Inflammatory macrophage (primary cell): ENCODE measurements at regions not wholly inside any gene's neighbourhood (a gene's known extent, or its start where the extent isn't known, plus 50 kb on each side); places are given as distances from the start of the nearest gene placed in this dataset.

Experiments
- DNase-seq, 2 donors: peaks; one replicate each; pipeline ENCODE4 v3.0.0-alpha.2; 2020 to 2022

- DNase-seq = peak in 1 of 2 donors; percentile 12
Observed at GRCh38 chr18:60555625-60556024, 183.1 kb upstream of the MC4R start.

- no peak for DNase-seq
Observed at GRCh38 chr18:60556326-60556725, 183.8 kb upstream of the MC4R start.

- no peak for DNase-seq
Observed at GRCh38 chr18:60560071-60560470, 187.5 kb upstream of the MC4R start.

- no peak for DNase-seq
Observed at GRCh38 chr18:60563082-60563481, 190.5 kb upstream of the MC4R start.

- DNase-seq = no peak
Observed at GRCh38 chr18:60568220-60568619, 195.6 kb upstream of the MC4R start.

- no peak for DNase-seq
Observed at GRCh38 chr18:60570172-60570571, 197.6 kb upstream of the MC4R start.

GRCh38 chr18:60577457-60577856 lies 204.9 kb upstream of the MC4R start:
- DNase-seq = no peak

GRCh38 chr18:60585670-60586069 lies 213.1 kb upstream of the MC4R start:
- no peak for DNase-seq

GRCh38 chr18:60593249-60593648 lies 220.7 kb upstream of the MC4R start:
- no peak for DNase-seq

- DNase-seq = no peak
Observed at GRCh38 chr18:60596928-60597327, 224.4 kb upstream of the MC4R start.

GRCh38 chr18:60599267-60599666 lies 226.7 kb upstream of the MC4R start:
- no peak for DNase-seq

- DNase-seq = no peak
Observed at GRCh38 chr18:60599995-60600394, 227.4 kb upstream of the MC4R start.

- DNase-seq = no peak
Observed at GRCh38 chr18:60601249-60601648, 228.7 kb upstream of the MC4R start.

GRCh38 chr18:60623331-60623730 lies 250.8 kb upstream of the MC4R start:
- DNase-seq = no peak

- DNase-seq = no peak
Observed at GRCh38 chr18:60624207-60624606, 251.6 kb upstream of the MC4R start.

- no peak for DNase-seq
Observed at GRCh38 chr18:60639836-60640235, 267.3 kb upstream of the MC4R start.

GRCh38 chr18:60643009-60643408 lies 270.4 kb upstream of the MC4R start:
- DNase-seq = no peak

GRCh38 chr18:60646725-60647124 lies 274.1 kb upstream of the MC4R start:
- no peak for DNase-seq

GRCh38 chr18:60649107-60649506 lies 276.5 kb upstream of the MC4R start:
- DNase-seq = no peak

- DNase-seq = no peak
Observed at GRCh38 chr18:60649842-60650536, 277.4 kb upstream of the MC4R start.

- no peak for DNase-seq
Observed at GRCh38 chr18:60654298-60654697, 281.7 kb upstream of the MC4R start.

- peak; percentile 71 for DNase-seq
Observed at GRCh38 chr18:60656553-60656952, 284.0 kb upstream of the MC4R start.

- no peak for DNase-seq
Observed at GRCh38 chr18:60662491-60662890, 289.9 kb upstream of the MC4R start.

GRCh38 chr18:60663060-60663989 lies 290.8 kb upstream of the MC4R start:
- no peak for DNase-seq
